CD14-positive monocyte (primary cell): ENCODE measurements at regions not wholly inside any gene's neighbourhood (a gene's known extent, or its start where the extent isn't known, plus 50 kb on each side); places are given as distances from the start of the nearest gene placed in this dataset.

Experiments used
- DNase-seq, 3 donors: peaks; one replicate each; pipeline ENCODE4 v3.0.0-alpha.2; 2011 to 2022
- H2AFZ ChIP-seq: 2 replicates; pipeline ENCODE4 v1.6.0; 2012; ENCODE audit warnings: mild to moderate bottlenecking, low read depth, low read length, inconsistent platforms; ENCODE audit not compliant: insufficient read depth, poor library complexity, severe bottlenecking
- H3K27ac ChIP-seq, 2 donors: 1 replicate in 1 of 2; 2 replicates in 1 of 2; pipeline ENCODE4 v1.5.1; 2012 to 2013; ENCODE audit warnings: low read length in 2 of 2, control low read depth in 1 of 2, inconsistent platforms in 1 of 2, low read depth in 1 of 2, mild to moderate bottlenecking in 1 of 2
- H3K27me3 ChIP-seq, 2 donors: one replicate each; pipeline versions ENCODE4 v1.6.0 to v1.6.1; 2011 to 2013; ENCODE audit warnings: low read length in 2 of 2; ENCODE audit not compliant: control insufficient read depth in 2 of 2, insufficient read depth in 2 of 2
- H3K36me3 ChIP-seq, 2 donors: replicated peaks in 1 of 2; 1 replicate in 1 of 2; 2 replicates in 1 of 2; pipeline versions ENCODE4 v1.5.1 to v1.6.1; 2012 to 2013; ENCODE audit warnings: low read length in 2 of 2, control low read depth in 1 of 2, inconsistent platforms in 1 of 2, mild to moderate bottlenecking in 1 of 2; ENCODE audit not compliant: insufficient read depth in 2 of 2, control insufficient read depth in 1 of 2
- H3K4me1 ChIP-seq, 2 donors: 1 replicate in 1 of 2; 2 replicates in 1 of 2; pipeline versions ENCODE4 v1.5.1 to v1.6.1; 2012 to 2013; ENCODE audit warnings: low read length in 2 of 2, control low read depth in 1 of 2, inconsistent platforms in 1 of 2, mild to moderate bottlenecking in 1 of 2, moderate library complexity in 1 of 2; ENCODE audit not compliant: insufficient read depth in 2 of 2, control insufficient read depth in 1 of 2
- H3K4me2 ChIP-seq: replicated peaks from 2 replicates; pipeline ENCODE3; 2012; ENCODE audit warnings: low read length, moderate library complexity, mild to moderate bottlenecking; ENCODE audit not compliant: poor library complexity, severe bottlenecking; ENCODE audit errors: extremely low read depth
- H3K4me3 ChIP-seq, 3 experiments: fragments of 200-600 bp in 1 of 3; sonication (generic) in 1 of 3; replicated peaks in 1 of 3; 1 replicate in 2 of 3; 2 replicates in 1 of 3; pipeline ENCODE4 v1.5.1; 2011 to 2013; ENCODE audit warnings: low read length in 3 of 3, mild to moderate bottlenecking in 3 of 3, control low read depth in 2 of 3, low read depth in 2 of 3, inconsistent platforms in 1 of 3, moderate library complexity in 1 of 3
- H3K79me2 ChIP-seq: 2 replicates; pipeline ENCODE4 v1.6.0; 2012; ENCODE audit warnings: mild to moderate bottlenecking, control low read depth, inconsistent platforms, low read length, moderate library complexity; ENCODE audit not compliant: insufficient read depth
- H3K9ac ChIP-seq: 2 replicates; pipeline ENCODE4 v1.6.0; 2017; ENCODE audit warnings: low read length, mild to moderate bottlenecking; ENCODE audit not compliant: insufficient read depth, poor library complexity, severe bottlenecking
- H3K9me3 ChIP-seq, 2 donors: replicated peaks in 1 of 2; 1 replicate in 1 of 2; 2 replicates in 1 of 2; pipeline versions ENCODE4 v1.5.1 to v1.6.1; 2012 to 2013; ENCODE audit warnings: low read length in 2 of 2, control low read depth in 1 of 2; ENCODE audit not compliant: control insufficient read depth in 1 of 2, insufficient read depth in 1 of 2
- H4K20me1 ChIP-seq: 2 replicates; pipeline ENCODE4 v1.6.0; 2012; ENCODE audit warnings: mild to moderate bottlenecking, low read length, control low read depth, moderate library complexity; ENCODE audit not compliant: insufficient read depth
- H3K27ac Mint-ChIP-seq, 7 donors: one replicate each; pipeline ENCODE4 v1.8.0; 2020; ENCODE audit warnings: mild to moderate bottlenecking in 7 of 7, mixed read lengths in 7 of 7, moderate library complexity in 6 of 7, inconsistent platforms in 2 of 7
- H3K27me3 Mint-ChIP-seq, 3 donors: one replicate each; pipeline ENCODE4 v1.8.0; 2021 to 2022; ENCODE audit warnings: low read depth in 3 of 3, mild to moderate bottlenecking in 3 of 3, mixed read lengths in 3 of 3, moderate library complexity in 3 of 3, inconsistent platforms in 1 of 3
- H3K36me3 Mint-ChIP-seq, 2 donors: one replicate each; pipeline ENCODE4 v1.8.0; 2020; ENCODE audit warnings: mixed read lengths in 2 of 2, inconsistent platforms in 1 of 2, mild to moderate bottlenecking in 1 of 2
- H3K4me1 Mint-ChIP-seq: one replicate; pipeline ENCODE4 v1.8.0; 2020; ENCODE audit warnings: mild to moderate bottlenecking, mixed read lengths
- H3K4me3 Mint-ChIP-seq, 2 donors: one replicate each; pipeline ENCODE4 v1.8.0; 2020; ENCODE audit warnings: mild to moderate bottlenecking in 2 of 2, mixed read lengths in 2 of 2, moderate library complexity in 1 of 2
- H3K9me3 Mint-ChIP-seq, 7 donors: one replicate each; pipeline ENCODE4 v1.8.0; 2020 to 2022; ENCODE audit warnings: mixed read lengths in 7 of 7, mild to moderate bottlenecking in 6 of 7, moderate library complexity in 6 of 7, inconsistent platforms in 2 of 7
- CTCF ChIP-seq: fragments of 200-600 bp; IDR thresholded peaks from one replicate; pipeline ENCODE4 v1.8.0; 2022; ENCODE audit warnings: antibody characterized with exemption, mild to moderate bottlenecking
- WGBS: methylation state at CpG from one replicate; pipeline ENCODE4 v1.1.5; 2013; ENCODE audit warnings: missing lambda C conversion rate; ENCODE audit not compliant: insufficient coverage; 5-methylcytosine and 5-hydroxymethylcytosine counted together
- intact Hi-C, 2 donors: fragments of 100-400 bp; cut with micrococcal nuclease; formaldehyde crosslinking; loops; one replicate each; pipeline versions ENCODE4 v1.15.0 to v1.15.1; 2023

- H3K4me2 ChIP-seq: no peak overlapping the region
- no peaks in the 10 kb centered on the region for H4K20me1 ChIP-seq
- no peak overlapping the region for H2AFZ ChIP-seq
- no peak for TF ChIP-seq CTCF
- no peak overlapping the region for H3K4me3 ChIP-seq
- no CpG with 5 or more reads among the region's 1 CpG for WGBS
- no peaks in the 10 kb centered on the region for H3K4me1 ChIP-seq
- no peak overlapping the region for H3K9ac ChIP-seq
- H3K4me3 Mint-ChIP-seq: no peak overlapping the region
- peaks cover 0 to 3% (median 0%) of the 10 kb centered on the region in 3 donors for H3K27me3 Mint-ChIP-seq
- no peaks in the 10 kb centered on the region for H3K9me3 ChIP-seq
- H3K27ac ChIP-seq: no peak overlapping the region
- H3K79me2 ChIP-seq: no peaks in the 10 kb centered on the region
- no peak overlapping the region for H3K27ac Mint-ChIP-seq
- H3K36me3 Mint-ChIP-seq: no peaks in the 10 kb centered on the region
- intact Hi-C loops: loop anchor here (5.0 kb wide), 2 partner anchors 511 to 756 kb away; no protein-coding TSS in a partner anchor
- H3K4me1 Mint-ChIP-seq: no peaks in the 10 kb centered on the region
- H3K27me3 ChIP-seq: peaks cover 0 to 6% of the 10 kb centered on the region in 2 donors
- DNase-seq: no peak
- no peaks in the 10 kb centered on the region for H3K9me3 Mint-ChIP-seq
- no peaks in the 10 kb centered on the region for H3K36me3 ChIP-seq
Measured at GRCh38 chr3:117528688-117529087, 819.1 kb downstream of the TUSC7 start.

GRCh38 chr3:117531078-117531767, 821.6 kb downstream of the TUSC7 start:
- H3K36me3 Mint-ChIP-seq: no peaks in the 10 kb centered on the region
- H4K20me1 ChIP-seq: no peaks in the 10 kb centered on the region
- peaks cover 0 to 5% (median 0%) of the 10 kb centered on the region in 3 donors for H3K27me3 Mint-ChIP-seq

More at GRCh38 chr3:117531078-117531767, 821.6 kb downstream of the TUSC7 start:
- 85% methylated on average over 4 of the region's 8 CpGs for WGBS
- Mint-ChIP-seq H3K9me3 (peaks cover 0 to 2% (median 0%) of the 10 kb centered on the region in 7 donors), H3K4me3 (no peak overlapping the region), H3K4me1 (no peaks in the 10 kb centered on the region), H3K27ac (no peak overlapping the region)
- H3K4me1 ChIP-seq: no peaks in the 10 kb centered on the region
- no peaks in the 10 kb centered on the region for H3K79me2 ChIP-seq
- no peak overlapping the region for H3K4me3 ChIP-seq
- intact Hi-C loops: no loop called here
- H3K27me3 ChIP-seq: peaks cover 0 to 6% of the 10 kb centered on the region in 2 donors
- H3K36me3 ChIP-seq: no peaks in the 10 kb centered on the region
- H3K4me2 ChIP-seq: no peak overlapping the region
- no peak overlapping the region for H3K27ac ChIP-seq
- H2AFZ ChIP-seq: no peak overlapping the region
- H3K9me3 ChIP-seq: no peaks in the 10 kb centered on the region
- H3K9ac ChIP-seq: no peak overlapping the region
- no peak for DNase-seq
- TF ChIP-seq CTCF: no peak
